ENCODE measurements at regions not wholly inside any gene's neighbourhood (a gene's known extent, or its start where the extent isn't known, plus 50 kb on each side); places are given as distances from the start of the nearest gene placed in this dataset.

- TF ChIP-seq POU2F2 (IDR thresholded peaks at IDR 0.05; ENCODE audit: low read depth, low read length) (no peak), SPI1 (IDR thresholded peaks at IDR 0.05; ENCODE audit: low read depth, low read length) (no peak), TAF1 (IDR thresholded peaks at IDR 0.05; ENCODE audit: low read depth, low read length) (no peak), POLR2A (IDR thresholded peaks at IDR 0.05; ENCODE audit: low read depth, low read length) (no peak), PAX5 (IDR thresholded peaks at IDR 0.05; ENCODE audit: insufficient read depth, low read length, severe bottlenecking) (no peak)
- no peak for FAIRE-seq
- DNase-seq (ENCODE audit: insufficient read length, low spot score): no peak
Measured at GRCh38 chr3:107982165-107982564, 108.7 kb downstream of the CD47 start.

- DNase-seq (ENCODE audit: insufficient read length, low spot score): no peak
- TF ChIP-seq SPI1 (IDR thresholded peaks at IDR 0.05; ENCODE audit: low read depth, low read length): no peak
- no peak for TF ChIP-seq TAF1 (IDR thresholded peaks at IDR 0.05; ENCODE audit: low read depth, low read length)
- TF ChIP-seq POLR2AphosphoS5 (IDR thresholded peaks at IDR 0.05; ENCODE audit: low read depth, low read length): no peak
- no peak for TF ChIP-seq POLR2A (IDR thresholded peaks at IDR 0.05; ENCODE audit: low read depth, low read length)
- TF ChIP-seq PAX5 (IDR thresholded peaks at IDR 0.05; ENCODE audit: insufficient read depth, low read length, severe bottlenecking): no peak
- no peak for TF ChIP-seq POU2F2 (IDR thresholded peaks at IDR 0.05; ENCODE audit: low read depth, low read length)
- no peak for FAIRE-seq
Measured at GRCh38 chr3:107981471-107982111, 109.2 kb downstream of the CD47 start.

- TF ChIP-seq POLR2AphosphoS5 (IDR thresholded peaks at IDR 0.05; ENCODE audit: low read depth, low read length) (no peak), SPI1 (IDR thresholded peaks at IDR 0.05; ENCODE audit: low read depth, low read length) (no peak), TAF1 (IDR thresholded peaks at IDR 0.05; ENCODE audit: low read depth, low read length) (no peak), POU2F2 (IDR thresholded peaks at IDR 0.05; ENCODE audit: low read depth, low read length) (no peak)
- FAIRE-seq (no peak), DNase-seq (ENCODE audit: insufficient read length, low spot score) (no peak)
Measured at GRCh38 chr3:107979538-107979937, 111.3 kb downstream of the CD47 start.

GRCh38 chr3:107978131-107979055 is 112.4 kb downstream of the CD47 start:
- DNase-seq (ENCODE audit: insufficient read length, low spot score) (no peak), FAIRE-seq (no peak)
- TF ChIP-seq POLR2AphosphoS5 (IDR thresholded peaks at IDR 0.05; ENCODE audit: low read depth, low read length) (no peak), POLR2A (IDR thresholded peaks at IDR 0.05; ENCODE audit: low read depth, low read length) (no peak), TAF1 (IDR thresholded peaks at IDR 0.05; ENCODE audit: low read depth, low read length) (no peak), PAX5 (IDR thresholded peaks at IDR 0.05; ENCODE audit: insufficient read depth, low read length, severe bottlenecking) (no peak), POU2F2 (IDR thresholded peaks at IDR 0.05; ENCODE audit: low read depth, low read length) (no peak), SPI1 (IDR thresholded peaks at IDR 0.05; ENCODE audit: low read depth, low read length) (no peak)

- DNase-seq (ENCODE audit: insufficient read length, low spot score): no peak
- TF ChIP-seq SPI1 (IDR thresholded peaks at IDR 0.05; ENCODE audit: low read depth, low read length): no peak
- TF ChIP-seq TAF1 (IDR thresholded peaks at IDR 0.05; ENCODE audit: low read depth, low read length): no peak
- no peak for TF ChIP-seq POLR2A (IDR thresholded peaks at IDR 0.05; ENCODE audit: low read depth, low read length)
- no peak for TF ChIP-seq PAX5 (IDR thresholded peaks at IDR 0.05; ENCODE audit: insufficient read depth, low read length, severe bottlenecking)
- TF ChIP-seq POU2F2 (IDR thresholded peaks at IDR 0.05; ENCODE audit: low read depth, low read length): no peak
- no peak for TF ChIP-seq POLR2AphosphoS5 (IDR thresholded peaks at IDR 0.05; ENCODE audit: low read depth, low read length)
- FAIRE-seq: no peak
Measured at GRCh38 chr3:107977221-107978130, 113.4 kb downstream of the CD47 start.

GRCh38 chr3:107976202-107976800 is 114.5 kb downstream of the CD47 start:
- DNase-seq (ENCODE audit: insufficient read length, low spot score): no peak
- FAIRE-seq: no peak
- TF ChIP-seq PAX5 (IDR thresholded peaks at IDR 0.05; ENCODE audit: insufficient read depth, low read length, severe bottlenecking) (no peak), SPI1 (IDR thresholded peaks at IDR 0.05; ENCODE audit: low read depth, low read length) (no peak), TAF1 (IDR thresholded peaks at IDR 0.05; ENCODE audit: low read depth, low read length) (no peak), POLR2A (IDR thresholded peaks at IDR 0.05; ENCODE audit: low read depth, low read length) (no peak), POU2F2 (IDR thresholded peaks at IDR 0.05; ENCODE audit: low read depth, low read length) (no peak), POLR2AphosphoS5 (IDR thresholded peaks at IDR 0.05; ENCODE audit: low read depth, low read length) (no peak)

GRCh38 chr3:107975529-107976201 is 115.2 kb downstream of the CD47 start:
- TF ChIP-seq TAF1 (IDR thresholded peaks at IDR 0.05; ENCODE audit: low read depth, low read length): no peak
- no peak for TF ChIP-seq POLR2A (IDR thresholded peaks at IDR 0.05; ENCODE audit: low read depth, low read length)
- no peak for TF ChIP-seq SPI1 (IDR thresholded peaks at IDR 0.05; ENCODE audit: low read depth, low read length)
- no peak for TF ChIP-seq PAX5 (IDR thresholded peaks at IDR 0.05; ENCODE audit: insufficient read depth, low read length, severe bottlenecking)
- no peak for TF ChIP-seq POU2F2 (IDR thresholded peaks at IDR 0.05; ENCODE audit: low read depth, low read length)
- TF ChIP-seq POLR2AphosphoS5 (IDR thresholded peaks at IDR 0.05; ENCODE audit: low read depth, low read length): no peak
- no peak for FAIRE-seq
- no peak for DNase-seq (ENCODE audit: insufficient read length, low spot score)

GRCh38 chr3:107973961-107974360 is 116.9 kb downstream of the CD47 start:
- DNase-seq (ENCODE audit: insufficient read length, low spot score) (no peak), FAIRE-seq (no peak)
- TF ChIP-seq PAX5 (IDR thresholded peaks at IDR 0.05; ENCODE audit: insufficient read depth, low read length, severe bottlenecking) (no peak), POU2F2 (IDR thresholded peaks at IDR 0.05; ENCODE audit: low read depth, low read length) (no peak), SPI1 (IDR thresholded peaks at IDR 0.05; ENCODE audit: low read depth, low read length) (no peak), POLR2AphosphoS5 (IDR thresholded peaks at IDR 0.05; ENCODE audit: low read depth, low read length) (no peak), POLR2A (IDR thresholded peaks at IDR 0.05; ENCODE audit: low read depth, low read length) (no peak), TAF1 (IDR thresholded peaks at IDR 0.05; ENCODE audit: low read depth, low read length) (no peak)
